ENCODE measurements at regions not wholly inside any gene's neighbourhood (a gene's known extent, or its start where the extent isn't known, plus 50 kb on each side); places are given as distances from the start of the nearest gene placed in this dataset.
A peak's percentile ranks its signal among the peaks of the same experiment; 100 is the strongest.

- WGBS (ENCODE audit: extremely low coverage, insufficient coverage, low lambda C conversion rate), result no CpG with 5 or more reads among the region's 7 CpGs
- no peaks in the 10 kb centered on the region for H3K27me3 ChIP-seq (ENCODE audit: insufficient read depth, low read length, poor library complexity)
- no peak overlapping the region for H3K4me2 ChIP-seq (ENCODE audit: low read length)
- no peak overlapping the region for H2BK15ac ChIP-seq (replicated peaks; ENCODE audit: low read depth)
- no peak overlapping the region for H4K8ac ChIP-seq (ENCODE audit: low read depth, low read length)
- H3K79me1 ChIP-seq (ENCODE audit: low read length), result no peaks in the 10 kb centered on the region
- H3K9ac ChIP-seq (ENCODE audit: low read length), result no peak overlapping the region
- no peak overlapping the region for H3K27ac ChIP-seq (ENCODE audit: low read depth, low read length)
- no peak overlapping the region for H3K4ac ChIP-seq (ENCODE audit: low read depth, low read length)
- H3K18ac ChIP-seq (ENCODE audit: low read length), result no peak overlapping the region
- no peak overlapping the region for H2BK5ac ChIP-seq (ENCODE audit: low read length)
- H3K36me3 ChIP-seq (ENCODE audit: control insufficient read depth, insufficient read depth, low read length), result no peaks in the 10 kb centered on the region
- no peak overlapping the region for H3K4me3 ChIP-seq (ENCODE audit: low read length)
- no peak overlapping the region for H4K5ac ChIP-seq (ENCODE audit: low read length)
- DNase-seq, result no peak
- no peaks in the 10 kb centered on the region for H3K4me1 ChIP-seq (ENCODE audit: control insufficient read depth, low read depth, low read length)
- H2BK120ac ChIP-seq (ENCODE audit: low read depth, low read length), result no peak overlapping the region
- H3K23ac ChIP-seq (ENCODE audit: low read length), result no peak overlapping the region
- H3K79me2 ChIP-seq (ENCODE audit: control insufficient read depth, insufficient read depth, low read length), result no peaks in the 10 kb centered on the region
- no peak overlapping the region for H3K56ac ChIP-seq (ENCODE audit: low read length)
- H2AK5ac ChIP-seq (ENCODE audit: low read length), result no peak overlapping the region
These were observed 931.7 kb downstream of the MCTP2 start for GRCh38 chr15:95162967-95163531.

GRCh38 chr15:95168152-95168551, 936.8 kb downstream of the MCTP2 start:
- no peak for DNase-seq
- H3K27ac ChIP-seq (ENCODE audit: low read depth, low read length), result no peak overlapping the region
- no peak overlapping the region for H3K9ac ChIP-seq (ENCODE audit: low read length)
- no peak overlapping the region for H3K4me3 ChIP-seq (ENCODE audit: low read length)
- H3K4me2 ChIP-seq (ENCODE audit: low read length), result no peak overlapping the region
- no peak overlapping the region for H2AK5ac ChIP-seq (ENCODE audit: low read length)
- H3K79me2 ChIP-seq (ENCODE audit: control insufficient read depth, insufficient read depth, low read length), result no peaks in the 10 kb centered on the region
- no peak overlapping the region for H2BK120ac ChIP-seq (ENCODE audit: low read depth, low read length)
- no peaks in the 10 kb centered on the region for H3K4me1 ChIP-seq (ENCODE audit: control insufficient read depth, low read depth, low read length)
- no peak overlapping the region for H2BK5ac ChIP-seq (ENCODE audit: low read length)
- H4K5ac ChIP-seq (ENCODE audit: low read length), result no peak overlapping the region
- WGBS (ENCODE audit: extremely low coverage, insufficient coverage, low lambda C conversion rate), result no CpG with 5 or more reads among the region's 1 CpG
- H3K56ac ChIP-seq (ENCODE audit: low read length), result no peak overlapping the region
- no peaks in the 10 kb centered on the region for H3K36me3 ChIP-seq (ENCODE audit: control insufficient read depth, insufficient read depth, low read length)
- H3K23ac ChIP-seq (ENCODE audit: low read length), result no peak overlapping the region
- H2BK15ac ChIP-seq (replicated peaks; ENCODE audit: low read depth), result peak overlapping the region; percentile 19
- H3K18ac ChIP-seq (ENCODE audit: low read length), result no peak overlapping the region
- H4K8ac ChIP-seq (ENCODE audit: low read depth, low read length), result no peak overlapping the region
- no peaks in the 10 kb centered on the region for H3K27me3 ChIP-seq (ENCODE audit: insufficient read depth, low read length, poor library complexity)
- no peaks in the 10 kb centered on the region for H3K79me1 ChIP-seq (ENCODE audit: low read length)
- no peak overlapping the region for H3K4ac ChIP-seq (ENCODE audit: low read depth, low read length)

GRCh38 chr15:95168951-95169431, 937.6 kb downstream of the MCTP2 start:
- Histone ChIP-seq H3K79me2 (ENCODE audit: control insufficient read depth, insufficient read depth, low read length) (no peaks in the 10 kb centered on the region), H3K18ac (ENCODE audit: low read length) (no peak overlapping the region), H3K4me2 (ENCODE audit: low read length) (no peak overlapping the region), H3K56ac (ENCODE audit: low read length) (no peak overlapping the region), H3K4me1 (ENCODE audit: control insufficient read depth, low read depth, low read length) (no peaks in the 10 kb centered on the region), H2BK120ac (ENCODE audit: low read depth, low read length) (no peak overlapping the region), H3K9ac (ENCODE audit: low read length) (no peak overlapping the region), H3K4me3 (ENCODE audit: low read length) (no peak overlapping the region), H3K27ac (ENCODE audit: low read depth, low read length) (no peak overlapping the region), H4K8ac (ENCODE audit: low read depth, low read length) (no peak overlapping the region), H2BK15ac (replicated peaks; ENCODE audit: low read depth) (no peak overlapping the region), H3K79me1 (ENCODE audit: low read length) (no peaks in the 10 kb centered on the region), H3K27me3 (ENCODE audit: insufficient read depth, low read length, poor library complexity) (no peaks in the 10 kb centered on the region), H4K5ac (ENCODE audit: low read length) (no peak overlapping the region), H3K4ac (ENCODE audit: low read depth, low read length) (no peak overlapping the region), H2BK5ac (ENCODE audit: low read length) (no peak overlapping the region), H2AK5ac (ENCODE audit: low read length) (no peak overlapping the region), H3K36me3 (ENCODE audit: control insufficient read depth, insufficient read depth, low read length) (no peaks in the 10 kb centered on the region), H3K23ac (ENCODE audit: low read length) (no peak overlapping the region)
- WGBS (ENCODE audit: extremely low coverage, insufficient coverage, low lambda C conversion rate), result no CpG with 5 or more reads among the region's 5 CpGs
- DNase-seq, result no peak

- no peak overlapping the region for H3K9ac ChIP-seq (ENCODE audit: low read length)
- WGBS (ENCODE audit: extremely low coverage, insufficient coverage, low lambda C conversion rate), result no CpG with 5 or more reads among the region's 31 CpGs
- no peak overlapping the region for H3K27ac ChIP-seq (ENCODE audit: low read depth, low read length)
- no peak overlapping the region for H2AK5ac ChIP-seq (ENCODE audit: low read length)
- H4K8ac ChIP-seq (ENCODE audit: low read depth, low read length), result no peak overlapping the region
- H3K79me2 ChIP-seq (ENCODE audit: control insufficient read depth, insufficient read depth, low read length), result no peaks in the 10 kb centered on the region
- peak overlapping the region; percentile 23 for H3K18ac ChIP-seq (ENCODE audit: low read length)
- no peak overlapping the region for H2BK5ac ChIP-seq (ENCODE audit: low read length)
- no peak overlapping the region for H4K5ac ChIP-seq (ENCODE audit: low read length)
- H2BK15ac ChIP-seq (replicated peaks; ENCODE audit: low read depth), result no peak overlapping the region
- H3K4me3 ChIP-seq (ENCODE audit: low read length), result no peak overlapping the region
- no peak overlapping the region for H3K4ac ChIP-seq (ENCODE audit: low read depth, low read length)
- H2BK120ac ChIP-seq (ENCODE audit: low read depth, low read length), result no peak overlapping the region
- H3K79me1 ChIP-seq (ENCODE audit: low read length), result no peaks in the 10 kb centered on the region
- no peaks in the 10 kb centered on the region for H3K4me1 ChIP-seq (ENCODE audit: control insufficient read depth, low read depth, low read length)
- no peak overlapping the region for H3K56ac ChIP-seq (ENCODE audit: low read length)
- no peaks in the 10 kb centered on the region for H3K27me3 ChIP-seq (ENCODE audit: insufficient read depth, low read length, poor library complexity)
- no peak overlapping the region for H3K4me2 ChIP-seq (ENCODE audit: low read length)
- no peak for DNase-seq
- no peaks in the 10 kb centered on the region for H3K36me3 ChIP-seq (ENCODE audit: control insufficient read depth, insufficient read depth, low read length)
- H3K23ac ChIP-seq (ENCODE audit: low read length), result no peak overlapping the region
These were observed 938.4 kb downstream of the MCTP2 start for GRCh38 chr15:95169541-95170459.

GRCh38 chr15:95170561-95171380, 939.4 kb downstream of the MCTP2 start:
- H3K4ac ChIP-seq (ENCODE audit: low read depth, low read length), result no peak overlapping the region
- H3K23ac ChIP-seq (ENCODE audit: low read length), result no peak overlapping the region
- H2AK5ac ChIP-seq (ENCODE audit: low read length), result no peak overlapping the region
- H3K18ac ChIP-seq (ENCODE audit: low read length), result peak overlapping the region; percentile 23
- no peak overlapping the region for H4K8ac ChIP-seq (ENCODE audit: low read depth, low read length)
- no peak for DNase-seq
- no peaks in the 10 kb centered on the region for H3K79me2 ChIP-seq (ENCODE audit: control insufficient read depth, insufficient read depth, low read length)
- H2BK5ac ChIP-seq (ENCODE audit: low read length), result no peak overlapping the region
- H2BK120ac ChIP-seq (ENCODE audit: low read depth, low read length), result no peak overlapping the region
- H3K56ac ChIP-seq (ENCODE audit: low read length), result no peak overlapping the region
- no peaks in the 10 kb centered on the region for H3K79me1 ChIP-seq (ENCODE audit: low read length)
- H3K27me3 ChIP-seq (ENCODE audit: insufficient read depth, low read length, poor library complexity), result no peaks in the 10 kb centered on the region
- H3K36me3 ChIP-seq (ENCODE audit: control insufficient read depth, insufficient read depth, low read length), result no peaks in the 10 kb centered on the region
- no peak overlapping the region for H3K27ac ChIP-seq (ENCODE audit: low read depth, low read length)
- no peak overlapping the region for H3K4me3 ChIP-seq (ENCODE audit: low read length)
- H3K4me2 ChIP-seq (ENCODE audit: low read length), result no peak overlapping the region
- H2BK15ac ChIP-seq (replicated peaks; ENCODE audit: low read depth), result no peak overlapping the region
- no peaks in the 10 kb centered on the region for H3K4me1 ChIP-seq (ENCODE audit: control insufficient read depth, low read depth, low read length)
- no CpG with 5 or more reads among the region's 6 CpGs for WGBS (ENCODE audit: extremely low coverage, insufficient coverage, low lambda C conversion rate)
- no peak overlapping the region for H3K9ac ChIP-seq (ENCODE audit: low read length)
- H4K5ac ChIP-seq (ENCODE audit: low read length), result no peak overlapping the region
